Testis (tissue), 2 donors: ENCODE measurements at regions not wholly inside any gene's neighbourhood (a gene's known extent, or its start where the extent isn't known, plus 50 kb on each side); places are given as distances from the start of the nearest gene placed in this dataset.

Experiments used
- DNase-seq: peaks from one replicate; pipeline ENCODE4 v3.0.0-alpha.2; 2019
- H3K27ac ChIP-seq, 2 donors: fragments of 200-600 bp; sonication (generic); one replicate each; pipeline ENCODE4 v1.5.1; 2019
- H3K27me3 ChIP-seq: fragments of 200-600 bp; sonication (generic); one replicate; pipeline ENCODE4 v1.5.1; 2019
- H3K36me3 ChIP-seq: fragments of 200-600 bp; sonication (generic); one replicate; pipeline ENCODE4 v1.5.1; 2017; ENCODE audit warnings: low read depth; ENCODE audit errors: missing control alignments
- H3K4me1 ChIP-seq: fragments of 200-600 bp; sonication (generic); one replicate; pipeline ENCODE4 v1.5.1; 2019
- H3K4me3 ChIP-seq, 2 donors: fragments of 200-600 bp; sonication (generic); one replicate each; pipeline ENCODE4 v1.5.1; 2017 to 2019
- H3K9me3 ChIP-seq: fragments of 200-600 bp; sonication (generic); one replicate; pipeline ENCODE4 v1.5.1; 2017
- POLR2A ChIP-seq: fragments of 450-650 bp; IDR thresholded peaks from one replicate; pipeline ENCODE4 v1.6.1; 2017; ENCODE audit warnings: antibody characterized with exemption, mild to moderate bottlenecking, moderate library complexity
- WGBS, 2 donors: methylation state at CpG; one replicate each; pipeline ENCODE4 v1.1.5; 2018; 5-methylcytosine and 5-hydroxymethylcytosine counted together
- intact Hi-C: fragments of 100-400 bp; cut with DNase I; formaldehyde crosslinking; loops from one replicate; pipeline ENCODE4 v1.15.1; 2023; ENCODE audit warnings: low total_unique reads
- TF ChIP-seq, protein P1 (sequence below), 3 experiments: fragments of 450-650 bp in 2 of 3; fragments of 200-600 bp in 1 of 3; sonication (generic) in 1 of 3; IDR thresholded peaks; one replicate each; pipeline ENCODE4 v1.5.1; 2016 to 2019; ENCODE audit warnings: antibody characterized with exemption in 3 of 3, mild to moderate bottlenecking in 2 of 3, moderate library complexity in 1 of 3

DNA sequence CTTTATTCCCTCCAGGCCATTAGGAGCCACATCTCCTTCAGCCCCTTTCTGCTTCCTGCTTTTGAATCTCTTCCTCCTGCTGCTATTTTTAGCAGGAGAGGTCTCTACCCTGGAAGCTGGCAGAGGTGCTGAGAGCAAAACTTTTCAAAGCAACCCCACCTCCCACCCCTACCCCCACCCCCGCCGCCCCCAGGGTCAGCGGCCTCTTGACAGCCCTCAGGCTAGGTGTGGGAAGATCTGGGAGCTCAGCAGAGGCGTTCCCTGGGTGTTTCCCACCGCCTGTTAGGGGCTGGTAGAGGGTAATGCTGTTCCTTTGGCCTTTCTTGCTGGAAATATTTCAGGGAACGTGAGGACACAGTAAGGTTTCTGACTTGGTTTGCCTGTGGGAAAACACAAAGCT, 112.5 kb upstream of the CACHD1 start:
- no peaks in the 10 kb centered on the region for H3K9me3 ChIP-seq
- 50 to 68% methylated on average over 5 of the region's 6 CpGs for WGBS, 2 donors
- intact Hi-C loops, result no loop called here
- no peak overlapping the region for H3K27ac ChIP-seq
- no peak for DNase-seq
- H3K4me1 ChIP-seq, result no peaks in the 10 kb centered on the region
- TF ChIP-seq POLR2A, result no peak
- TF ChIP-seq, protein P1, sequence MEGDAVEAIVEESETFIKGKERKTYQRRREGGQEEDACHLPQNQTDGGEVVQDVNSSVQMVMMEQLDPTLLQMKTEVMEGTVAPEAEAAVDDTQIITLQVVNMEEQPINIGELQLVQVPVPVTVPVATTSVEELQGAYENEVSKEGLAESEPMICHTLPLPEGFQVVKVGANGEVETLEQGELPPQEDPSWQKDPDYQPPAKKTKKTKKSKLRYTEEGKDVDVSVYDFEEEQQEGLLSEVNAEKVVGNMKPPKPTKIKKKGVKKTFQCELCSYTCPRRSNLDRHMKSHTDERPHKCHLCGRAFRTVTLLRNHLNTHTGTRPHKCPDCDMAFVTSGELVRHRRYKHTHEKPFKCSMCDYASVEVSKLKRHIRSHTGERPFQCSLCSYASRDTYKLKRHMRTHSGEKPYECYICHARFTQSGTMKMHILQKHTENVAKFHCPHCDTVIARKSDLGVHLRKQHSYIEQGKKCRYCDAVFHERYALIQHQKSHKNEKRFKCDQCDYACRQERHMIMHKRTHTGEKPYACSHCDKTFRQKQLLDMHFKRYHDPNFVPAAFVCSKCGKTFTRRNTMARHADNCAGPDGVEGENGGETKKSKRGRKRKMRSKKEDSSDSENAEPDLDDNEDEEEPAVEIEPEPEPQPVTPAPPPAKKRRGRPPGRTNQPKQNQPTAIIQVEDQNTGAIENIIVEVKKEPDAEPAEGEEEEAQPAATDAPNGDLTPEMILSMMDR (IDR thresholded peaks at IDR 0.05), result no peak
- H3K27me3 ChIP-seq, result no peaks in the 10 kb centered on the region
- no peak overlapping the region for H3K4me3 ChIP-seq
- no peaks in the 10 kb centered on the region for H3K36me3 ChIP-seq

DNA sequence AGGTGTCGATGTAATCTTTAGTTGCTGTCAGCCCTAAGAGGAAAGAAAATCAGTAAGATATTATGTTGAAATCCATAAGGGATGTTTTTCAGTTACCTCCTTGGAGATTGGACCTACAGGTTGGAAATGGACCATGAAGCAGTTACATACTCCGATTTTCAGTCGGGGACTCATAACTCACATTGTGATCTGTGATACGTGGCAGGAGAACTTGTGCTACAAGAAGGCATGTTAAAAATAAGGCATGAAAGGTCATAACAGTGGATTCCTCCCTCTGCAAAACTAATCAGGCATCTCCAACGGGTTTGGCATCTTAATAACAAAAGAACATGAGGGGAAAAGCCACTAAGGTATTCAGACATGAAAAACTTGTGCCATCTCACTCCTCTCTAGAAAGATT, 111.2 kb upstream of the CACHD1 start:
- no peaks in the 10 kb centered on the region for H3K36me3 ChIP-seq
- intact Hi-C loops, result no loop called here
- no peak for DNase-seq
- H3K4me1 ChIP-seq, result no peaks in the 10 kb centered on the region
- no peak overlapping the region for H3K27ac ChIP-seq
- WGBS, 2 donors, result 72 to 77% methylated on average over 5 of the region's 5 CpGs
- TF ChIP-seq, protein P1 (IDR thresholded peaks at IDR 0.05), result no peak
- TF ChIP-seq POLR2A, result no peak
- no peaks in the 10 kb centered on the region for H3K27me3 ChIP-seq
- H3K4me3 ChIP-seq, result no peak overlapping the region
- no peaks in the 10 kb centered on the region for H3K9me3 ChIP-seq

DNA sequence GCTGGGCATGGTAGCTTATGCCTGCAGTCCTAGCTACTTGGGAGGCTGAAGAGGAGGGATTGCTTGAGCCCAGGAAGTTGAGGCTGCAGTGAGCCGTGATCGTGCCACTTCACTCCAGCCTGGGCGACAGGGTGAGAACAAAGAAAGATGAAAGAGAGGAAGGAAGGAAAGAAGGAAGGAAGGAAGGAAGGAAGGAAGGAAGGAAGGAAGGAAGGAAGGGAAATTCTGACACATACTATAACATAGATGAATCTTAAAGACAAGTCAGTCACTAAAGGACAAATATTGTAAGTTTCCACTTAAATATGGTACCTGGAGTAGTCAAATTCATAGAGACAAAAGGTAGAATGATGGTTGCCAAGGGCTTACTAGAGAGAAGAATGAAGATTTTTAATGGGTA, 108.0 kb upstream of the CACHD1 start:
- no peaks in the 10 kb centered on the region for H3K9me3 ChIP-seq
- no peak overlapping the region for H3K4me3 ChIP-seq
- TF ChIP-seq POLR2A, result no peak
- TF ChIP-seq, protein P1 (IDR thresholded peaks at IDR 0.05), result no peak
- H3K27me3 ChIP-seq, result no peaks in the 10 kb centered on the region
- H3K27ac ChIP-seq, result no peak overlapping the region
- no peak for DNase-seq
- no peaks in the 10 kb centered on the region for H3K4me1 ChIP-seq
- 91 to 92% methylated on average over 3 of the region's 3 CpGs for WGBS, 2 donors
- no peaks in the 10 kb centered on the region for H3K36me3 ChIP-seq
- intact Hi-C loops, result no loop called here

DNA sequence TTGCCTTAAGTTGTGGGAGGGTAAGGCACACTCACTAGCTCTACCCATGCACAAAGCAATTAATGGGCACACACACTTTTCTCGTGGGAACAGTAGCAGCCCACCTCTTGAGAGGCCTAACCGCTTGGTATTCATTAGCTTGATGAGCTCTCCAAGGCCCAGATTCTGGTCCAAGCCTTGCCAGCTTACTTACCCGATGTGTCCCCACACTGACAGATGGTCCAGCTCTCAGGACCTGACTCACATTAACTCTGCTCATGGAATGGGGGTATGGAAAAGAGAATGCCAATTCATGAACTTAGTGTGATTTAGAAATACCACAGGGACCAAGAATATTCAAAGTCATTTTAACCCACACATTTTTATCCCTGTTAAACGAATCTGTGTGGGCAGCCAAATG, 106.8 kb upstream of the CACHD1 start:
- no peak for DNase-seq
- Histone ChIP-seq H3K27ac (no peak overlapping the region), H3K4me3 (no peak overlapping the region), H3K27me3 (no peaks in the 10 kb centered on the region), H3K36me3 (no peaks in the 10 kb centered on the region), H3K9me3 (no peaks in the 10 kb centered on the region), H3K4me1 (no peaks in the 10 kb centered on the region)
- intact Hi-C loops, result no loop called here
- 78 to 84% methylated on average over 4 of the region's 4 CpGs for WGBS, 2 donors
- TF ChIP-seq POLR2A, result no peak
- TF ChIP-seq, protein P1 (IDR thresholded peaks at IDR 0.05), result no peak

DNA sequence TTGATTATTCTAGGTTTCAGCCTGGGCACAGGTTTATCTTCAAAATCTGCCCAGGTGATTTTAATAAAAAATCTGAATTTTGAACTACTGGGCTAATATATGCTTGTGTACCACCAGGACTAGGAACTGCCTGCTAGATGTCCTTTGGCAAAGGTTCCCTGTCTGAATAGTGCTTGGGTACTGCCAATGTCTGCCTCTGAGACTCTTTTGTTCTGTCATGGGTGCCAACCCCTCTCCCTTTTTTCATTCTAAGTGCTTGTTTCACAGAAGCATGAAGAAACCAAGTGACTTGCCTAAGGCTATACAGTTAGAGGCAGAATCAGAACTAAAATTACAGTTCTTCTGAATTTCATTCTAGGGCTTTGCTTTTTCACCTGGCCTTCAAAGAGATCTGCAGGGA, 106.3 kb upstream of the CACHD1 start:
- no peak for TF ChIP-seq POLR2A
- TF ChIP-seq, protein P1 (IDR thresholded peaks at IDR 0.05), result no peak

More for the DNA sequence above, 106.3 kb upstream of the CACHD1 start:
- no peaks in the 10 kb centered on the region for H3K36me3 ChIP-seq
- H3K27ac ChIP-seq, result no peak overlapping the region
- no peaks in the 10 kb centered on the region for H3K9me3 ChIP-seq
- DNase-seq, result no peak
- intact Hi-C loops, result no loop called here
- H3K4me1 ChIP-seq, result no peaks in the 10 kb centered on the region
- H3K27me3 ChIP-seq, result no peaks in the 10 kb centered on the region
- no peak overlapping the region for H3K4me3 ChIP-seq
